Large intestine (tissue), 3 donors: ENCODE measurements at regions not wholly inside any gene's neighbourhood (a gene's known extent, or its start where the extent isn't known, plus 50 kb on each side); places are given as distances from the start of the nearest gene placed in this dataset.
"Not testable (repeated sequence)": the region's sequence is repeated elsewhere in the genome, so short reads cannot be mapped to it uniquely, and the experiment has no call there.

ENCODE experiments used
- DNase-seq, 2 donors: peaks; one replicate each; pipeline versions ENCODE4 v3.0.0 to v3.0.0-alpha.2; 2013
- H3K27ac ChIP-seq: one replicate; pipeline ENCODE4 v1.5.1; 2013; ENCODE audit warnings: low read length
- H3K27me3 ChIP-seq: 2 replicates; pipeline ENCODE4 v1.6.1; 2013; ENCODE audit warnings: low read length; ENCODE audit not compliant: control insufficient read depth, insufficient read depth
- H3K36me3 ChIP-seq: 2 replicates; pipeline ENCODE4 v1.6.1; 2013; ENCODE audit warnings: low read length; ENCODE audit not compliant: control insufficient read depth, insufficient read depth
- H3K4me1 ChIP-seq: one replicate; pipeline ENCODE4 v1.6.1; 2013; ENCODE audit warnings: low read length; ENCODE audit not compliant: control insufficient read depth, insufficient read depth
- H3K4me3 ChIP-seq: one replicate; pipeline ENCODE4 v1.5.1; 2013; ENCODE audit warnings: low read length
- H3K9me3 ChIP-seq: one replicate; pipeline ENCODE4 v1.6.1; 2013; ENCODE audit warnings: mild to moderate bottlenecking, low read depth, low read length, moderate library complexity; ENCODE audit not compliant: control insufficient read depth
- WGBS: methylation state at CpG from one replicate; pipeline ENCODE4 v1.1.5; 2013; ENCODE audit warnings: low lambda C conversion rate; ENCODE audit not compliant: insufficient coverage; 5-methylcytosine and 5-hydroxymethylcytosine counted together

- no peak overlapping the region for H3K27ac ChIP-seq
- no peaks in the 10 kb centered on the region for H3K36me3 ChIP-seq
- no peak overlapping the region for H3K4me3 ChIP-seq
- H3K9me3 ChIP-seq, result no peaks in the 10 kb centered on the region
- no peaks in the 10 kb centered on the region for H3K27me3 ChIP-seq
- DNase-seq, result peak in 1 of 2 donors; percentile 50
- WGBS, result no CpG with 5 or more reads among the region's 8 CpGs
- peaks cover 6% of the 10 kb centered on the region for H3K4me1 ChIP-seq
Observed at GRCh38 chr12:126952096-126953007, 1314.6 kb upstream of the TMEM132C start.

GRCh38 chr12:126953365-126953889 lies 1313.5 kb upstream of the TMEM132C start:
- Histone ChIP-seq H3K27me3 (no peaks in the 10 kb centered on the region), H3K4me3 (no peak overlapping the region), H3K27ac (no peak overlapping the region), H3K4me1 (peaks cover 6% of the 10 kb centered on the region), H3K36me3 (no peaks in the 10 kb centered on the region), H3K9me3 (no peaks in the 10 kb centered on the region)
- WGBS, result 83% methylated on average over 2 of the region's 7 CpGs
- peak in 1 of 2 donors; percentile 12 for DNase-seq

- no peak for DNase-seq
- WGBS, result 67% methylated on average over 1 of the region's 3 CpGs
- no peak overlapping the region for H3K27ac ChIP-seq
- H3K4me1 ChIP-seq, result no peaks in the 10 kb centered on the region
- H3K27me3 ChIP-seq, result no peaks in the 10 kb centered on the region
- H3K36me3 ChIP-seq, result no peaks in the 10 kb centered on the region
- peaks cover 5% of the 10 kb centered on the region for H3K9me3 ChIP-seq
- H3K4me3 ChIP-seq, result no peak overlapping the region
Observed at GRCh38 chr12:126960221-126960620, 1306.7 kb upstream of the TMEM132C start.

GRCh38 chr12:126960709-126961108 lies 1306.3 kb upstream of the TMEM132C start:
- no peaks in the 10 kb centered on the region for H3K4me1 ChIP-seq
- H3K36me3 ChIP-seq, result no peaks in the 10 kb centered on the region
- no peak overlapping the region for H3K4me3 ChIP-seq
- H3K27me3 ChIP-seq, result no peaks in the 10 kb centered on the region
- H3K9me3 ChIP-seq, result peaks cover 5% of the 10 kb centered on the region
- DNase-seq, result no peak
- no CpG with 5 or more reads among the region's 5 CpGs for WGBS
- H3K27ac ChIP-seq, result no peak overlapping the region

- H3K27ac ChIP-seq, result no peak overlapping the region
- H3K9me3 ChIP-seq, result peaks cover 5% of the 10 kb centered on the region
- H3K27me3 ChIP-seq, result no peaks in the 10 kb centered on the region
- WGBS, result 82% methylated on average over 1 of the region's 1 CpG
- no peak overlapping the region for H3K4me3 ChIP-seq
- no peaks in the 10 kb centered on the region for H3K36me3 ChIP-seq
- DNase-seq, result no peak
- H3K4me1 ChIP-seq, result no peaks in the 10 kb centered on the region
Observed at GRCh38 chr12:126963825-126964224, 1303.1 kb upstream of the TMEM132C start.

- Histone ChIP-seq H3K4me3 (no peak overlapping the region), H3K4me1 (no peaks in the 10 kb centered on the region), H3K36me3 (no peaks in the 10 kb centered on the region), H3K9me3 (peaks cover 5% of the 10 kb centered on the region), H3K27me3 (no peaks in the 10 kb centered on the region), H3K27ac (no peak overlapping the region)
- DNase-seq, result no peak
- no CpG with 5 or more reads among the region's 3 CpGs for WGBS
Observed at GRCh38 chr12:126966498-126966897, 1300.5 kb upstream of the TMEM132C start.

- Histone ChIP-seq H3K9me3 (peaks cover 5% of the 10 kb centered on the region), H3K27me3 (no peaks in the 10 kb centered on the region), H3K4me1 (no peaks in the 10 kb centered on the region), H3K27ac (no peak overlapping the region), H3K36me3 (no peaks in the 10 kb centered on the region), H3K4me3 (no peak overlapping the region)
- peak in 1 of 2 donors; percentile 9 for DNase-seq
- WGBS, result no CpG with 5 or more reads among the region's 5 CpGs
Observed at GRCh38 chr12:126967152-126967551, 1299.8 kb upstream of the TMEM132C start.

GRCh38 chr12:126974779-126975178 lies 1292.2 kb upstream of the TMEM132C start:
- no peaks in the 10 kb centered on the region for H3K9me3 ChIP-seq
- no peak overlapping the region for H3K4me3 ChIP-seq
- H3K27me3 ChIP-seq, result no peaks in the 10 kb centered on the region
- no CpG with 5 or more reads among the region's 3 CpGs for WGBS
- H3K4me1 ChIP-seq, result no peaks in the 10 kb centered on the region
- DNase-seq, result no peak
- H3K27ac ChIP-seq, result no peak overlapping the region
- H3K36me3 ChIP-seq, result no peaks in the 10 kb centered on the region

- no peak overlapping the region for H3K4me3 ChIP-seq
- H3K36me3 ChIP-seq, result no peaks in the 10 kb centered on the region
- H3K27me3 ChIP-seq, result no peaks in the 10 kb centered on the region
- H3K27ac ChIP-seq, result no peak overlapping the region
- no peak for DNase-seq
- H3K9me3 ChIP-seq, result no peaks in the 10 kb centered on the region
- WGBS, result no CpG with 5 or more reads among the region's 6 CpGs
- H3K4me1 ChIP-seq, result no peaks in the 10 kb centered on the region
Observed at GRCh38 chr12:126976579-126976978, 1290.4 kb upstream of the TMEM132C start.

- no CpG with 5 or more reads among the region's 2 CpGs for WGBS
- not testable (repeated sequence) for H3K27ac ChIP-seq, H3K36me3 ChIP-seq, H3K4me1 ChIP-seq, H3K4me3 ChIP-seq, DNase-seq, H3K9me3 ChIP-seq, H3K27me3 ChIP-seq
Observed at GRCh38 chr12:126979564-126979963, 1287.4 kb upstream of the TMEM132C start.
